Left lung (tissue), 4 donors: ENCODE measurements at regions not wholly inside any gene's neighbourhood (a gene's known extent, or its start where the extent isn't known, plus 50 kb on each side); places are given as distances from the start of the nearest gene placed in this dataset.

Experiments used
- ATAC-seq: fragments of 200-7000 bp; cut with Tn5 transposase; one replicate; pipeline ENCODE4 v1.9.1; 2020; ENCODE audit warnings: moderate library complexity
- DNase-seq, 4 donors: peaks; one replicate each; pipeline ENCODE4 v3.0.0-alpha.2; 2013 to 2020
- H3K27ac ChIP-seq, 2 donors: fragments of 200-600 bp; sonication (generic) in 1 of 2; one replicate each; pipeline versions ENCODE4 v1.5.0 to v1.8.0; 2020 to 2021
- H3K27me3 ChIP-seq, 2 donors: fragments of 200-600 bp; sonication (generic) in 1 of 2; one replicate each; pipeline versions ENCODE4 v1.5.0 to v1.8.0; 2020 to 2021
- H3K36me3 ChIP-seq, 2 donors: fragments of 200-600 bp; sonication (generic) in 1 of 2; one replicate each; pipeline versions ENCODE4 v1.5.0 to v1.8.0; 2020 to 2021
- H3K4me1 ChIP-seq, 2 donors: fragments of 200-600 bp; one replicate each; pipeline ENCODE4 v1.8.0; 2021
- H3K4me3 ChIP-seq, 2 donors: fragments of 200-600 bp; sonication (generic) in 1 of 2; one replicate each; pipeline versions ENCODE4 v1.5.0 to v1.8.0; 2020 to 2021; ENCODE audit warnings: mild to moderate bottlenecking in 1 of 2
- H3K9me3 ChIP-seq, 2 donors: fragments of 200-600 bp; sonication (generic) in 1 of 2; one replicate each; pipeline versions ENCODE4 v1.5.0 to v1.8.0; 2020 to 2021
- intact Hi-C, 2 donors: fragments of 100-400 bp; cut with DNase I; formaldehyde crosslinking; loops; one replicate each; pipeline versions ENCODE4 v1.11.2 to v1.14.2; 2022
- TF ChIP-seq, protein P1 (sequence below), 2 donors: fragments of 200-600 bp; sonication (generic) in 1 of 2; IDR thresholded peaks; one replicate each; pipeline versions ENCODE4 v1.5.0 to v1.8.0; 2021; ENCODE audit warnings: antibody characterized with exemption in 2 of 2
- donor health status: DM: no; HTN: yes; CAD: no.
- donor health status: DM: no; HTN: no; CAD: no.

DNA sequence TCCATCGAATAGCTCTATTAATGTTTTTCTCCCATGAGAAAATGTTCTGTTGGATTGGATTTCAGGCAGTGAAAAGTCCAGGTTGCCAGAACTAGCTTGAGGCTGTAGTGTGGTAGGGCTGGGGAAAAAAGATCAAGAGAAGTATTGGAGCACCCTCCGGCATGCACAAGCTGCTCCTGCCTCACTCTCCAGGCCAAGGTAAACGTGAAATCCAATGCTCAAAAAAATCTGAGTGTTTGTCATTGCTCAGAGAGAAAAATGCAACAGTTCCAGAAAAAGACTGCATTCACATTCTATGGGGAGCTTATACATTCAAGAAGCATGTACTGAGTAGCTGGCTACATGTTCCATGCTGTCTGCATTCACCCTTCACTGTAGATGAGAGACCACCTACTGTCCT, 680.9 kb upstream of the TBX3 start:
- TF ChIP-seq, protein P1, sequence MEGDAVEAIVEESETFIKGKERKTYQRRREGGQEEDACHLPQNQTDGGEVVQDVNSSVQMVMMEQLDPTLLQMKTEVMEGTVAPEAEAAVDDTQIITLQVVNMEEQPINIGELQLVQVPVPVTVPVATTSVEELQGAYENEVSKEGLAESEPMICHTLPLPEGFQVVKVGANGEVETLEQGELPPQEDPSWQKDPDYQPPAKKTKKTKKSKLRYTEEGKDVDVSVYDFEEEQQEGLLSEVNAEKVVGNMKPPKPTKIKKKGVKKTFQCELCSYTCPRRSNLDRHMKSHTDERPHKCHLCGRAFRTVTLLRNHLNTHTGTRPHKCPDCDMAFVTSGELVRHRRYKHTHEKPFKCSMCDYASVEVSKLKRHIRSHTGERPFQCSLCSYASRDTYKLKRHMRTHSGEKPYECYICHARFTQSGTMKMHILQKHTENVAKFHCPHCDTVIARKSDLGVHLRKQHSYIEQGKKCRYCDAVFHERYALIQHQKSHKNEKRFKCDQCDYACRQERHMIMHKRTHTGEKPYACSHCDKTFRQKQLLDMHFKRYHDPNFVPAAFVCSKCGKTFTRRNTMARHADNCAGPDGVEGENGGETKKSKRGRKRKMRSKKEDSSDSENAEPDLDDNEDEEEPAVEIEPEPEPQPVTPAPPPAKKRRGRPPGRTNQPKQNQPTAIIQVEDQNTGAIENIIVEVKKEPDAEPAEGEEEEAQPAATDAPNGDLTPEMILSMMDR (IDR thresholded peaks at IDR 0.05), result no peak
- peak in 1 of 4 donors; percentile 24 for DNase-seq
- no peak for ATAC-seq
- no peaks in the 10 kb centered on the region for H3K9me3 ChIP-seq
- H3K36me3 ChIP-seq, result no peaks in the 10 kb centered on the region
- H3K27ac ChIP-seq, result no peak overlapping the region
- H3K4me3 ChIP-seq, result no peak overlapping the region
- H3K4me1 ChIP-seq, result no peaks in the 10 kb centered on the region
- H3K27me3 ChIP-seq, result no peaks in the 10 kb centered on the region
- intact Hi-C loops, result no loop called here

DNA sequence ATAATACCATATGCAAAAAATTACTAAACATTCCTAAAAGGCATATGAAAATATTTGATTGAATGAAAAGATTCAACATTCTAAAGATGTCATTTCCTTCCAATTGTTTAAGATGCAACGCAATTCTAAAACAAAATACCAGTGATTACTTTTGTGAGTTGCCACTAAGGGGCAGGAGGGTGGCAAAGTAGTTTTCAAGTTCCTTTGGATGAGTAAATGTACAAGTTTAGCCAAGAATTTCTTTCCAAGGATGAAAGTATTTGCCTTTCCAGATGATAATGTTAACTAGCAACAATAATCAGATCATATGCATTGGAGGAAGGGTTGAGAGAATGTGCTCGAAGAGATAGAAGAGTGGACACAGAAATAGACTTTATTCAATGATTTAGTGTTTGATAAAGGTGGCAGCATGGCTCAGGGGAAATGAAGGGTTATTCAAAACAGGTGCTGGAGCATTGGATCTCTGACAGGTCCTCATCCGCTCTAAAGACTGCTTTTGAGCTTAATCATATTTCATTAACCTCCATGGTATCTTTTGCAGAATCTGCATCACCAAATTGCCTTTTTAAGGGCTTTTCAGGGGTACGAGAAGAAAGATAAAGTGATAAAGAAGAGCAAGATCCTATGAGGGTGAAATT, 678.5 kb upstream of the TBX3 start:
- intact Hi-C loops, result no loop called here
- Histone ChIP-seq H3K27me3 (no peaks in the 10 kb centered on the region), H3K4me1 (no peaks in the 10 kb centered on the region), H3K27ac (no peak overlapping the region), H3K4me3 (no peak overlapping the region), H3K9me3 (no peaks in the 10 kb centered on the region), H3K36me3 (no peaks in the 10 kb centered on the region)
- DNase-seq, result no peak
- no peak for ATAC-seq
- TF ChIP-seq, protein P1 (IDR thresholded peaks at IDR 0.05), result no peak

DNA sequence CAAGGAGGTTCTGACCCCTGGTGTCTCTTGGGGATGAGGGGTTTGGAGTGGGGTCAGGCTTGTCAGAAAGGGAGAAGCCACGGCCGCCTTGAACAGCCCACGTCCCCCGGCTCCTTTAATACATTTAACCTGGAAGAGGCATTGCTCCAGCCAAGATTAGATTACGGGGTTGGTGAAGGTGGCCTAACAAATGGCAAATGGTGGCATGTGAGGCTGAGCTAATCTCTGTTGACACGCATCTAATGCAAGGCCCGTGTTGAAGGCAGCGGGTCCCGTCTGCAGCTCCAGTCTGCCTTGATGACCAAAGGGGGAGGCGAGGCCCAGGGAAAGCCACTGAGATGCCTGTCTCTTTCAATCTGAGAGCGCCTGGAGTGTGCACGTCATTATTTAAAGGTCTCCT, 673.7 kb upstream of the TBX3 start:
- ATAC-seq (no peak), DNase-seq (no peak)
- Histone ChIP-seq H3K4me1 (no peaks in the 10 kb centered on the region), H3K4me3 (no peak overlapping the region), H3K9me3 (no peaks in the 10 kb centered on the region), H3K27me3 (no peaks in the 10 kb centered on the region), H3K27ac (no peak overlapping the region), H3K36me3 (no peaks in the 10 kb centered on the region)
- TF ChIP-seq, protein P1 (IDR thresholded peaks at IDR 0.05), result no peak
- intact Hi-C loops, result no loop called here

DNA sequence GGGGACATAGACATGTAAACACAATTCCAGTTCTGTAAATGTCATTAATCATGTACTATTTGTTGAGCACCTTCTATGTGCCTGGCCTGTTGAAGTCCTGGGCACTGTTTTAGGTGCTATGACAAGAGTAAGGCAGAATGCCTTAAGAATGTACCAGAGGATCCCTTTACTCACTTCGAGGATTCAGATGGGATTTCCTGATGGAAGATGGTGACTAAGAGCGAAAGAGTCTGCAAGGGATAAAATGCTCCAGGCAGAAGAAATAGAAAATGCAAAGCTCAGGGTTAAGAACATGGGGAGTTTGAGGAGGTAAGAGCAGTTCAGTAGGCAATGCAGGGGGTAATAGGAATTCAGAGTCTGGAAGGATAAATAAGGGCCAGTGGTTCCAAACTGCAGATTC, 671.3 kb upstream of the TBX3 start:
- ATAC-seq (no peak), DNase-seq (no peak)
- Histone ChIP-seq H3K4me3 (no peak overlapping the region), H3K9me3 (no peaks in the 10 kb centered on the region), H3K27ac (no peak overlapping the region), H3K27me3 (no peaks in the 10 kb centered on the region), H3K4me1 (no peaks in the 10 kb centered on the region), H3K36me3 (no peaks in the 10 kb centered on the region)
- intact Hi-C loops, result no loop called here
- TF ChIP-seq, protein P1 (IDR thresholded peaks at IDR 0.05), result no peak

DNA sequence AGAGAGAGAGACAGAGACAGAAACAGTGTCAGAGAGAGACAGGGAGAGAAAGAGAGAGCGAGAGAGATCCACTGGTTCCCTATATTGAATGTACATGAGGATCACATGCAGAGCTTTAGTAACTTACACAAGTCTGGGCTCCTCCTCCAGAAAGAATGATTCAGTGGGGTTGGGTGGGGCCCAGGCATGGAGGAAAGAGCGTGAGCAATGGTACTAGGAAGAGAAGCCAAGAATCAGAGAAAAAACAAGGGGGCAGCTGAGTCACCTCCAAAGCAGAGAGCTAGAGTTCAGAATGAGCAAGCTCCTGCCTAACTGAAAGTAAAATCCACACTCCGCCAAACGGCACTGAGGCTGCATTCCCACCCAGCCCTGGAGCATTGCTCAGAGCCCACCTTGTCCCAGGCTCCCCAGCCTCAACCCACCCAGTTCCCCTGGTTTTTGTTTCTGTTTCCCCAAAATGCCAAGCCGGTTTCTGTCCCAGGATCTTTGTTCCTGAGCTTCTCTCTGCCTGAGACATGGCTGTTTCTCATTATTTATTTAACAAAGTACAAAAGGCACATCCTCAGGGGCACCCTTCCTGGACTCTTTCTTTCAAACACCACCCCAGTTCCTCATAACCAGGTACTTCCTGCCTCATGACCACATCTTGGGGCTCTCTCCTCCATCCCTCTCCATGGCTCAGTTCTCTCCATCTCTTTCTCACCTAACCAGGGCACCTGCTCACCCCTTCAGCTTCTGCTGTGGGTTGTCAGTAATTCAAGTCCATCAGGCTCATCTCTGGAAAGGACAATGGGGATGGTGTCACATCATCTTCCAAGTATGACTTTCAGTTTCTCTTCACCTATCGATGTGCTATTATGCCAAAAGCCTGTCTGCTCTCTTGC, 670.3 kb upstream of the TBX3 start:
- Histone ChIP-seq H3K27ac (peak overlapping the region; percentile 67 to 79), H3K36me3 (no peaks in the 10 kb centered on the region), H3K4me1 (no peaks in the 10 kb centered on the region), H3K9me3 (no peaks in the 10 kb centered on the region), H3K4me3 (peak overlapping the region in 1 of 2 donors; percentile 7), H3K27me3 (no peaks in the 10 kb centered on the region)
- peak in 1 of 4 donors; percentile 46 for DNase-seq
- ATAC-seq, result peak; percentile 91
- intact Hi-C loops, result no loop called here
- TF ChIP-seq, protein P1 (IDR thresholded peaks at IDR 0.05), result no peak
